ENCODE measurements at regions not wholly inside any gene's neighbourhood (a gene's known extent, or its start where the extent isn't known, plus 50 kb on each side); places are given as distances from the start of the nearest gene placed in this dataset.

- DNase-seq (ENCODE audit: low read depth) (no peak), FAIRE-seq (no peak)
- H3K36me3 ChIP-seq (ENCODE audit: control insufficient read depth, insufficient read depth, low read length), result no peaks in the 10 kb centered on the region
- no peak overlapping the region for H3K4me3 ChIP-seq (ENCODE audit: low read depth, low read length)
- no peaks in the 10 kb centered on the region for H3K27me3 ChIP-seq (ENCODE audit: control insufficient read depth, insufficient read depth, low read length)
- no peak for TF ChIP-seq CTCF (IDR thresholded peaks at IDR 0.05; ENCODE audit: insufficient read depth, low read length, severe bottlenecking)
These were observed 131.4 kb downstream of the AKAIN1 start for GRCh38 chr18:5065615-5066014.

- no peak for TF ChIP-seq CTCF (IDR thresholded peaks at IDR 0.05; ENCODE audit: insufficient read depth, low read length, severe bottlenecking)
- DNase-seq (ENCODE audit: low read depth) (no peak), FAIRE-seq (no peak)
- H3K4me3 ChIP-seq (ENCODE audit: low read depth, low read length), result no peak overlapping the region
- no peaks in the 10 kb centered on the region for H3K27me3 ChIP-seq (ENCODE audit: control insufficient read depth, insufficient read depth, low read length)
- no peaks in the 10 kb centered on the region for H3K36me3 ChIP-seq (ENCODE audit: control insufficient read depth, insufficient read depth, low read length)
These were observed 132.2 kb downstream of the AKAIN1 start for GRCh38 chr18:5064841-5065370.

- H3K36me3 ChIP-seq (ENCODE audit: control insufficient read depth, insufficient read depth, low read length), result no peaks in the 10 kb centered on the region
- TF ChIP-seq CTCF (IDR thresholded peaks at IDR 0.05; ENCODE audit: insufficient read depth, low read length, severe bottlenecking), result no peak
- FAIRE-seq (no peak), DNase-seq (ENCODE audit: low read depth) (no peak)
- H3K27me3 ChIP-seq (ENCODE audit: control insufficient read depth, insufficient read depth, low read length), result no peaks in the 10 kb centered on the region
- no peak overlapping the region for H3K4me3 ChIP-seq (ENCODE audit: low read depth, low read length)
These were observed 135.3 kb downstream of the AKAIN1 start for GRCh38 chr18:5061785-5062184.

GRCh38 chr18:5060543-5060942 is 136.5 kb downstream of the AKAIN1 start:
- no peak for TF ChIP-seq CTCF (IDR thresholded peaks at IDR 0.05; ENCODE audit: insufficient read depth, low read length, severe bottlenecking)
- Histone ChIP-seq H3K27me3 (ENCODE audit: control insufficient read depth, insufficient read depth, low read length) (no peaks in the 10 kb centered on the region), H3K36me3 (ENCODE audit: control insufficient read depth, insufficient read depth, low read length) (no peaks in the 10 kb centered on the region), H3K4me3 (ENCODE audit: low read depth, low read length) (no peak overlapping the region)
- FAIRE-seq, result no peak
- DNase-seq (ENCODE audit: low read depth), result no peak

GRCh38 chr18:5059696-5060032 is 137.4 kb downstream of the AKAIN1 start:
- FAIRE-seq, result no peak
- DNase-seq (ENCODE audit: low read depth), result no peak
- Histone ChIP-seq H3K36me3 (ENCODE audit: control insufficient read depth, insufficient read depth, low read length) (no peaks in the 10 kb centered on the region), H3K27me3 (ENCODE audit: control insufficient read depth, insufficient read depth, low read length) (no peaks in the 10 kb centered on the region), H3K4me3 (ENCODE audit: low read depth, low read length) (no peak overlapping the region)
- TF ChIP-seq CTCF (IDR thresholded peaks at IDR 0.05; ENCODE audit: insufficient read depth, low read length, severe bottlenecking), result no peak
